HEK293T (cell line): ENCODE measurements at regions not wholly inside any gene's neighbourhood (a gene's known extent, or its start where the extent isn't known, plus 50 kb on each side); places are given as distances from the start of the nearest gene placed in this dataset.

Experiments
- CTCF ChIA-PET: fragments of 350-600 bp; formaldehyde crosslinking; extraction: SDS; loops from one replicate; lab custom pipeline; 2021; ENCODE audit warnings: antibody characterized with exemption, inconsistent platforms; lab: Yijun Ruan, JAX
- POLR2A ChIA-PET: fragments of 350-600 bp; formaldehyde crosslinking; extraction: SDS; loops from one replicate; lab custom pipeline; 2020; ENCODE audit warnings: antibody characterized with exemption, inconsistent platforms; lab: Yijun Ruan, JAX
- DNase-seq: peaks from one replicate; pipeline ENCODE4 v3.0.0; 2012; ENCODE audit warnings: mixed read lengths; ENCODE audit errors: extremely low spot score
- ARNT ChIP-seq: fragments of 450-650 bp; IDR thresholded peaks from 2 replicates; pipeline ENCODE4 v1.6.1; 2017; ENCODE audit warnings: mild to moderate bottlenecking
- BHLHE40 ChIP-seq: fragments of 450-650 bp; IDR thresholded peaks from 2 replicates; pipeline ENCODE4 v1.6.1; 2016; ENCODE audit warnings: mild to moderate bottlenecking, moderate library complexity, borderline replicate concordance
- CTBP1 ChIP-seq: fragments of 450-650 bp; IDR thresholded peaks from 2 replicates; pipeline ENCODE4 v1.6.1; 2016; ENCODE audit warnings: borderline replicate concordance
- ELF4 ChIP-seq: fragments of 450-650 bp; IDR thresholded peaks from 2 replicates; pipeline ENCODE4 v1.6.1; 2017; ENCODE audit warnings: antibody characterized with exemption
- FOXA1 ChIP-seq: fragments of 450-650 bp; IDR thresholded peaks from 2 replicates; pipeline ENCODE4 v1.6.1; 2016; ENCODE audit warnings: mild to moderate bottlenecking
- FOXK2 ChIP-seq: fragments of 450-650 bp; IDR thresholded peaks from 2 replicates; pipeline ENCODE4 v1.6.1; 2016; ENCODE audit warnings: mild to moderate bottlenecking
- FOXM1 ChIP-seq: fragments of 450-650 bp; IDR thresholded peaks from 2 replicates; pipeline ENCODE4 v1.6.1; 2017; ENCODE audit warnings: mild to moderate bottlenecking, borderline replicate concordance
- HDGF ChIP-seq: fragments of 450-650 bp; IDR thresholded peaks from 2 replicates; pipeline ENCODE4 v1.6.1; 2017; ENCODE audit warnings: antibody characterized with exemption, borderline replicate concordance
- L3MBTL2 ChIP-seq: fragments of 450-650 bp; conservative IDR thresholded peaks from 2 replicates; pipeline ENCODE4 v1.6.1; 2016; ENCODE audit warnings: mild to moderate bottlenecking
- LEF1 ChIP-seq: fragments of 450-650 bp; IDR thresholded peaks from 2 replicates; pipeline ENCODE4 v1.6.1; 2017; ENCODE audit warnings: mild to moderate bottlenecking, borderline replicate concordance
- NFRKB ChIP-seq: fragments of 450-650 bp; IDR thresholded peaks from 2 replicates; pipeline ENCODE4 v1.6.1; 2016; ENCODE audit warnings: mild to moderate bottlenecking, moderate library complexity
- PKNOX1 ChIP-seq: fragments of 450-650 bp; IDR thresholded peaks from 2 replicates; pipeline ENCODE4 v1.6.1; 2016
- SP1 ChIP-seq: fragments of 450-650 bp; IDR thresholded peaks from 2 replicates; pipeline ENCODE4 v1.6.1; 2017
- SUZ12 ChIP-seq: fragments of 450-650 bp; IDR thresholded peaks from 2 replicates; pipeline ENCODE4 v1.6.1; 2016; ENCODE audit warnings: mild to moderate bottlenecking
- TARDBP ChIP-seq: fragments of 450-650 bp; IDR thresholded peaks from 2 replicates; pipeline ENCODE4 v1.6.1; 2016
- ZNF384 ChIP-seq: fragments of 450-650 bp; IDR thresholded peaks from 2 replicates; pipeline ENCODE4 v1.6.1; 2016

- POLR2A ChIA-PET = no interaction called here
- no peak for DNase-seq
- TF ChIP-seq L3MBTL2 = no peak
- no peak for TF ChIP-seq FOXM1
- TF ChIP-seq CTBP1 = no peak
- TF ChIP-seq ELF4 = no peak
- TF ChIP-seq FOXA1 = no peak
- TF ChIP-seq BHLHE40 = no peak
- no peak for TF ChIP-seq NFRKB
- no peak for TF ChIP-seq TARDBP
- no peak for TF ChIP-seq ZNF384
- no peak for TF ChIP-seq FOXK2
- TF ChIP-seq HDGF = no peak
- TF ChIP-seq LEF1 = no peak
- TF ChIP-seq ARNT = no peak
- TF ChIP-seq PKNOX1 = no peak
- no peak for TF ChIP-seq SP1
- no peak for TF ChIP-seq SUZ12
- CTCF ChIA-PET = no interaction called here
These were observed 98.7 kb upstream of the PMEPA1 start for GRCh38 chr20:57808264-57809070.

GRCh38 chr20:57807401-57808263 lies 97.8 kb upstream of the PMEPA1 start:
- ChIA-PET CTCF (no interaction called here), POLR2A (no interaction called here)
- DNase-seq = no peak
- no peak for TF ChIP-seq TARDBP
- TF ChIP-seq FOXK2 = no peak
- TF ChIP-seq ARNT = no peak
- TF ChIP-seq BHLHE40 = no peak
- no peak for TF ChIP-seq ZNF384
- no peak for TF ChIP-seq HDGF
- TF ChIP-seq FOXM1 = no peak
- no peak for TF ChIP-seq PKNOX1
- TF ChIP-seq CTBP1 = no peak
- no peak for TF ChIP-seq SP1
- TF ChIP-seq LEF1 = no peak
- no peak for TF ChIP-seq ELF4
- no peak for TF ChIP-seq FOXA1
- TF ChIP-seq NFRKB = no peak
- no peak for TF ChIP-seq SUZ12

- TF ChIP-seq ARNT (no peak), FOXK2 (no peak), L3MBTL2 (no peak), ELF4 (no peak), HDGF (no peak), TARDBP (no peak), SUZ12 (no peak), BHLHE40 (no peak), FOXM1 (no peak), CTBP1 (no peak), FOXA1 (no peak), LEF1 (no peak), ZNF384 (no peak), NFRKB (no peak), SP1 (no peak), PKNOX1 (no peak)
- no peak for DNase-seq
- POLR2A ChIA-PET = no interaction called here
- CTCF ChIA-PET = no interaction called here
These were observed 97.2 kb upstream of the PMEPA1 start for GRCh38 chr20:57806975-57807374.

- DNase-seq = no peak
- TF ChIP-seq L3MBTL2 = no peak
- TF ChIP-seq HDGF = no peak
- no peak for TF ChIP-seq LEF1
- TF ChIP-seq PKNOX1 = no peak
- no peak for TF ChIP-seq ZNF384
- no peak for TF ChIP-seq FOXK2
- TF ChIP-seq SP1 = no peak
- TF ChIP-seq FOXM1 = no peak
- TF ChIP-seq BHLHE40 = no peak
- TF ChIP-seq ELF4 = no peak
- no peak for TF ChIP-seq SUZ12
- no peak for TF ChIP-seq CTBP1
- TF ChIP-seq NFRKB = no peak
- TF ChIP-seq TARDBP = no peak
- no peak for TF ChIP-seq FOXA1
- no peak for TF ChIP-seq ARNT
- ChIA-PET POLR2A (no interaction called here), CTCF (no interaction called here)
These were observed 96.7 kb upstream of the PMEPA1 start for GRCh38 chr20:57806476-57806875.

- TF ChIP-seq FOXM1 (no peak), LEF1 (no peak), FOXK2 (no peak)
- ChIA-PET POLR2A (no interaction called here), CTCF (interaction anchor here (0.6 kb wide), 1 partner anchor 1236 kb away, joined by 5 read pairs; no protein-coding TSS in a partner anchor)
- no peak for DNase-seq
These were observed 95.9 kb upstream of the PMEPA1 start for GRCh38 chr20:57805747-57806146.
